Activated CD4-positive, CD25-positive, alpha-beta regulatory T cell treated with anti-CD3 and anti-CD28 coated beads, Interleukin-2, amount 50 U/mL, for 72 hours (primary cell): ENCODE measurements at regions not wholly inside any gene's neighbourhood (a gene's known extent, or its start where the extent isn't known, plus 50 kb on each side); places are given as distances from the start of the nearest gene placed in this dataset.

Experiments
- DNase-seq: peaks from one replicate; pipeline ENCODE4 v3.0.0; 2021

- no peak for DNase-seq
These were observed 88.4 kb upstream of the ADRA1B start for GRCh38 chr5:159827861-159828260.

GRCh38 chr5:159832073-159832472, 84.2 kb upstream of the ADRA1B start:
- no peak for DNase-seq

- DNase-seq, result no peak
These were observed 83.2 kb upstream of the ADRA1B start for GRCh38 chr5:159833088-159833487.

GRCh38 chr5:159833846-159834245, 82.4 kb upstream of the ADRA1B start:
- DNase-seq, result no peak

GRCh38 chr5:159835548-159835947, 80.7 kb upstream of the ADRA1B start:
- no peak for DNase-seq

- no peak for DNase-seq
These were observed 79.6 kb upstream of the ADRA1B start for GRCh38 chr5:159836691-159837090.

- DNase-seq, result no peak
These were observed 78.4 kb upstream of the ADRA1B start for GRCh38 chr5:159837860-159838259.

GRCh38 chr5:159838551-159839222, 77.6 kb upstream of the ADRA1B start:
- DNase-seq, result no peak

GRCh38 chr5:159844267-159845121, 71.8 kb upstream of the ADRA1B start:
- no peak for DNase-seq

GRCh38 chr5:159849437-159850083, 66.7 kb upstream of the ADRA1B start:
- no peak for DNase-seq

GRCh38 chr5:159850160-159850559, 66.1 kb upstream of the ADRA1B start:
- no peak for DNase-seq

GRCh38 chr5:159851053-159851452, 65.2 kb upstream of the ADRA1B start:
- no peak for DNase-seq

- no peak for DNase-seq
These were observed 61.4 kb upstream of the ADRA1B start for GRCh38 chr5:159854916-159855315.

- DNase-seq, result no peak
These were observed 60.6 kb upstream of the ADRA1B start for GRCh38 chr5:159855476-159856191.

- DNase-seq, result no peak
These were observed 57.4 kb upstream of the ADRA1B start for GRCh38 chr5:159858871-159859270.

GRCh38 chr5:159861086-159861485, 55.2 kb upstream of the ADRA1B start:
- DNase-seq, result no peak

- no peak for DNase-seq
These were observed 51.2 kb upstream of the ADRA1B start for GRCh38 chr5:159864885-159865691.

GRCh38 chr5:159866093-159866492, 50.2 kb upstream of the ADRA1B start:
- no peak for DNase-seq
